ENCODE measurements at regions not wholly inside any gene's neighbourhood (a gene's known extent, or its start where the extent isn't known, plus 50 kb on each side); places are given as distances from the start of the nearest gene placed in this dataset.

- no peak overlapping the region for H3K4me3 ChIP-seq (ENCODE audit: low read depth, low read length)
- no peaks in the 10 kb centered on the region for H3K9me3 ChIP-seq (ENCODE audit: severe bottlenecking)
- TF ChIP-seq, protein P1, sequence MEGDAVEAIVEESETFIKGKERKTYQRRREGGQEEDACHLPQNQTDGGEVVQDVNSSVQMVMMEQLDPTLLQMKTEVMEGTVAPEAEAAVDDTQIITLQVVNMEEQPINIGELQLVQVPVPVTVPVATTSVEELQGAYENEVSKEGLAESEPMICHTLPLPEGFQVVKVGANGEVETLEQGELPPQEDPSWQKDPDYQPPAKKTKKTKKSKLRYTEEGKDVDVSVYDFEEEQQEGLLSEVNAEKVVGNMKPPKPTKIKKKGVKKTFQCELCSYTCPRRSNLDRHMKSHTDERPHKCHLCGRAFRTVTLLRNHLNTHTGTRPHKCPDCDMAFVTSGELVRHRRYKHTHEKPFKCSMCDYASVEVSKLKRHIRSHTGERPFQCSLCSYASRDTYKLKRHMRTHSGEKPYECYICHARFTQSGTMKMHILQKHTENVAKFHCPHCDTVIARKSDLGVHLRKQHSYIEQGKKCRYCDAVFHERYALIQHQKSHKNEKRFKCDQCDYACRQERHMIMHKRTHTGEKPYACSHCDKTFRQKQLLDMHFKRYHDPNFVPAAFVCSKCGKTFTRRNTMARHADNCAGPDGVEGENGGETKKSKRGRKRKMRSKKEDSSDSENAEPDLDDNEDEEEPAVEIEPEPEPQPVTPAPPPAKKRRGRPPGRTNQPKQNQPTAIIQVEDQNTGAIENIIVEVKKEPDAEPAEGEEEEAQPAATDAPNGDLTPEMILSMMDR (IDR thresholded peaks at IDR 0.05; ENCODE audit: low read depth, low read length): no peak
- no peaks in the 10 kb centered on the region for H3K36me3 ChIP-seq
- H3K27me3 ChIP-seq (ENCODE audit: insufficient read depth, low read depth, severe bottlenecking): no peaks in the 10 kb centered on the region
- DNase-seq: no peak
- no peak overlapping the region for H3K27ac ChIP-seq
Observed at GRCh38 chr4:132818091-132818490, 331.0 kb upstream of the PCDH10 start.

DNA sequence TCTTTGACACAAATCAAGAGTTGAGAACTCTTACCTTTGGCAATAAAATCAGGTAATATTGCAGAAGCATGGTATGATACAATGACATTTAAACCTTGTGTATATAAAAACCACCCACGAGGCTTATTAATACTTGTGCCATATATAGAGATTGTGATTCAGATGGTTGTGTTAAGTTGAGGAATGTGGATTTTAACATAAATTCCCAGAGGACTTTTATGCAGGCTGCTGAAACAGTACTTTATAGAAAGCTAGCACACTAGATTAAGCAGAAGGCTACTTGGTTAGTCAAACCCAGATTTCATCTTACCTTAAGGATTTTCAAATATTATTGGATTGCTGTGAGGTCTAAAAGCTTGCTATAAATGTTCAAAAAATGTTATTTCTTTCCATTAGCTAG lies 325.7 kb upstream of the PCDH10 start:
- TF ChIP-seq, protein P1 (IDR thresholded peaks at IDR 0.05; ENCODE audit: low read depth, low read length): no peak
- DNase-seq: no peak
- Histone ChIP-seq H3K4me3 (ENCODE audit: low read depth, low read length) (no peak overlapping the region), H3K9me3 (ENCODE audit: severe bottlenecking) (no peaks in the 10 kb centered on the region), H3K36me3 (no peaks in the 10 kb centered on the region), H3K27me3 (ENCODE audit: insufficient read depth, low read depth, severe bottlenecking) (no peaks in the 10 kb centered on the region), H3K27ac (no peak overlapping the region)

GRCh38 chr4:132824761-132825160 lies 324.3 kb upstream of the PCDH10 start:
- Histone ChIP-seq H3K4me3 (ENCODE audit: low read depth, low read length) (no peak overlapping the region), H3K36me3 (no peaks in the 10 kb centered on the region), H3K27me3 (ENCODE audit: insufficient read depth, low read depth, severe bottlenecking) (no peaks in the 10 kb centered on the region), H3K27ac (no peak overlapping the region), H3K9me3 (ENCODE audit: severe bottlenecking) (no peaks in the 10 kb centered on the region)
- no peak for DNase-seq
- TF ChIP-seq, protein P1 (IDR thresholded peaks at IDR 0.05; ENCODE audit: low read depth, low read length): no peak

DNA sequence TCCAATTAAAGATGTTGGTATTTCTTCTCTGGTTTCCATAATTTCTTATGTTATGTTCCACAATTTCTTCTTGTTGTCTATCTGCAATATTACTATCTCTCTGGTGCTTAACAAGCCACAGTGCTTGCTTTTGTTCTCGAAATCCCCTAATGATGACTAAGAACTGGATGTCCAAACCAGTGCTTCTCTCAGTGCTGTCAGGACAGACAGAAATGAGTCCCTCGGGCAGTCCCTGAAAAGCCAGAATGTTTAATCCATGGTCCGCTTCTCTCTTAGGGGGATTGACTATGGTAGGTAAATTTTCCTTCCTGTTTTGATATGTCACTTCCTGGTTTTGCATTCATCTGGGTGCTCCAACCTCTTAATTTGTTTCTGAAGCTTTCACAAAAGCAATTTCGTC lies 321.6 kb upstream of the PCDH10 start:
- no peak for DNase-seq
- Histone ChIP-seq H3K27ac (no peak overlapping the region), H3K4me3 (ENCODE audit: low read depth, low read length) (no peak overlapping the region), H3K9me3 (ENCODE audit: severe bottlenecking) (no peaks in the 10 kb centered on the region), H3K36me3 (no peaks in the 10 kb centered on the region), H3K27me3 (ENCODE audit: insufficient read depth, low read depth, severe bottlenecking) (no peaks in the 10 kb centered on the region)
- TF ChIP-seq, protein P1 (IDR thresholded peaks at IDR 0.05; ENCODE audit: low read depth, low read length): no peak

DNA sequence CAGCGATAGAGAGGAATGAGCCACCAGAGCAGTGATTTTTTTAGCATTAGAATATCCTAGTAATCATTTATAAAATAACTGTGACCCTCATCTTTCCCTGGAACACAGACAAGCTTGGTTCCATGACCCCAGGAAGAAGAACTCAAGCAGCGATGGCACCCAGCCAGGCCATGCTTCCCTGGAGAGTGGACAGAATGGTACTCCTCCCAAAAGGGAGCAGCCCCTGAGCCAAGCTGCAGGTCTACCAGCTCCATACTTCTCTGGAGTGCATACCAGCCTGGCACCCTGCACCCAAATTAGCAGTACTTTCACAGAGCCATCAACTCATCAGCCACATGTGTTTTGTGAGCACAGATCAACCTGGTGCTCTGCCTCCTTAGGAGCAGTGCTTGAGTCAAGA lies 310.9 kb upstream of the PCDH10 start:
- TF ChIP-seq, protein P1 (IDR thresholded peaks at IDR 0.05; ENCODE audit: low read depth, low read length): no peak
- Histone ChIP-seq H3K27ac (no peak overlapping the region), H3K9me3 (ENCODE audit: severe bottlenecking) (peaks cover 4% of the 10 kb centered on the region), H3K36me3 (no peaks in the 10 kb centered on the region), H3K4me3 (ENCODE audit: low read depth, low read length) (no peak overlapping the region), H3K27me3 (ENCODE audit: insufficient read depth, low read depth, severe bottlenecking) (no peaks in the 10 kb centered on the region)
- DNase-seq: no peak

DNA sequence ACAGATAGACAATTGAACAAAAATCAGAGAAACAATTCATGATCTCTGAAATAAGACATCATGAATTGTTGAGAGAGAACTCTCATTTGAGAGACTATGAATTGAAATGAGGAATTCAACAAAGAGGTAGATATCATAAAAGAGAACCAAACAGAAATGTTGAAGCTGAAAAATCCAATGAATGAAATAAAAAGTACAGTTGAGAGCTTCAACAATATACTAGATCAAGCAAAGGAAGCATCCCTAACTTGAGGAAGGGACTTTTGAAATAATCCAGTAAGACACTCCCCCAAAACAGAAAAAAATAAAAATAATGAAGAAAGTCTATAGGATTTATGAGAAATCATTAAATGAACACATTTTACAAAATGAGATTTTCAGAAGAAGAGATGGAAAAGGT lies 310.0 kb upstream of the PCDH10 start:
- Histone ChIP-seq H3K36me3 (no peaks in the 10 kb centered on the region), H3K27ac (no peak overlapping the region), H3K9me3 (ENCODE audit: severe bottlenecking) (peaks cover 4% of the 10 kb centered on the region), H3K27me3 (ENCODE audit: insufficient read depth, low read depth, severe bottlenecking) (no peaks in the 10 kb centered on the region), H3K4me3 (ENCODE audit: low read depth, low read length) (no peak overlapping the region)
- TF ChIP-seq, protein P1 (IDR thresholded peaks at IDR 0.05; ENCODE audit: low read depth, low read length): no peak
- no peak for DNase-seq

Measured in WERI-Rb-1 (cell line).